ENCODE measurements at regions not wholly inside any gene's neighbourhood (a gene's known extent, or its start where the extent isn't known, plus 50 kb on each side); places are given as distances from the start of the nearest gene placed in this dataset.
"Not testable (repeated sequence)": the region's sequence is repeated elsewhere in the genome, so short reads cannot be mapped to it uniquely, and the experiment has no call there.

DNA sequence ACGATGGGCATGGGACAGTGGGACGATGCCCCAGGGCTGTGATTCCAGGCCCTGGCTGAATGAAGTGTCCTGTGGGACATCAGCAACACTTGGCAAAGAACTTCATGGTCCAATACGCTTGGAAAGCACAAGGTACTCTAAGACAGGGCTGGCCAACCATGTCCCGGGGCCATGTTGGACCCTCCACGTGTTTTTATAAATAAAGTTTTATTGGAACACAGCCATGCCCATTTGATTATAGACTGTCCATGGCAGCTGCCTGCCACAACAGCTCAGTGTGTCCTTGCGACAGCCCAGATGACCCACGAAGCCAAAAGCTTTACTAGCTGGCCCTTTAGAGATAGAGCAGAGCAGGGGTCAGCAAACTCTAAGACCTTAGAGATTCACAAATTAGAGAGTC lies 282.1 kb downstream of the C16orf95 start:
- no peak overlapping the region for H3K4me3 ChIP-seq (ENCODE audit: low read depth in 1 of 2, low read length in 1 of 2)
- no peaks in the 10 kb centered on the region for H3K4me1 ChIP-seq (ENCODE audit: control insufficient read depth in 1 of 2, insufficient read depth in 1 of 2, low read depth in 1 of 2, low read length in 1 of 2)
- no peaks in the 10 kb centered on the region for H3K36me3 ChIP-seq
- peaks cover 18% of the 10 kb centered on the region for H3K27me3 ChIP-seq
- TF ChIP-seq, protein P1, sequence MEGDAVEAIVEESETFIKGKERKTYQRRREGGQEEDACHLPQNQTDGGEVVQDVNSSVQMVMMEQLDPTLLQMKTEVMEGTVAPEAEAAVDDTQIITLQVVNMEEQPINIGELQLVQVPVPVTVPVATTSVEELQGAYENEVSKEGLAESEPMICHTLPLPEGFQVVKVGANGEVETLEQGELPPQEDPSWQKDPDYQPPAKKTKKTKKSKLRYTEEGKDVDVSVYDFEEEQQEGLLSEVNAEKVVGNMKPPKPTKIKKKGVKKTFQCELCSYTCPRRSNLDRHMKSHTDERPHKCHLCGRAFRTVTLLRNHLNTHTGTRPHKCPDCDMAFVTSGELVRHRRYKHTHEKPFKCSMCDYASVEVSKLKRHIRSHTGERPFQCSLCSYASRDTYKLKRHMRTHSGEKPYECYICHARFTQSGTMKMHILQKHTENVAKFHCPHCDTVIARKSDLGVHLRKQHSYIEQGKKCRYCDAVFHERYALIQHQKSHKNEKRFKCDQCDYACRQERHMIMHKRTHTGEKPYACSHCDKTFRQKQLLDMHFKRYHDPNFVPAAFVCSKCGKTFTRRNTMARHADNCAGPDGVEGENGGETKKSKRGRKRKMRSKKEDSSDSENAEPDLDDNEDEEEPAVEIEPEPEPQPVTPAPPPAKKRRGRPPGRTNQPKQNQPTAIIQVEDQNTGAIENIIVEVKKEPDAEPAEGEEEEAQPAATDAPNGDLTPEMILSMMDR (IDR thresholded peaks at IDR 0.05), result no peak
- H3K9me3 ChIP-seq, result no peaks in the 10 kb centered on the region
- no peak overlapping the region for H3K27ac ChIP-seq

DNA sequence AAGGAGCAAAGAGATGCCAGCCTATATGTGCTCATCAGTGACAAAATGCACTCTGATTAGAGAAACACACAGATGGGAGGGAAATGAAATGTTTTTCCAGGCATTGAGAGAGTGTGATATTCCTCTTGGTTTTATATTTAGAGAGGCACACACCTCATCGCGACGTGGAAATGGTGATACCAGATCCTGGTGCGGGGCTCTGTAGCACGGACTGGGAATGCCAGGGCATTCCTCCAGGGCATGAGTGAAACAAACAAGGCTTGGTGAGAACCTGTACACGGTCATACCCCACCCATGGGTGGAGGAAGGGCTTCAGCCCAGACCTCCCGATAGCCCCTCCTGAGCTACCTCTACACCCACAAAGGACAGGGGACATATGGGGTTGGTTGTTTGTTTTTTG lies 280.2 kb downstream of the C16orf95 start:
- H3K4me1 ChIP-seq (ENCODE audit: control insufficient read depth in 1 of 2, insufficient read depth in 1 of 2, low read depth in 1 of 2, low read length in 1 of 2), result no peaks in the 10 kb centered on the region
- H3K36me3 ChIP-seq, result no peaks in the 10 kb centered on the region
- peaks cover 18% of the 10 kb centered on the region for H3K27me3 ChIP-seq
- TF ChIP-seq, protein P1 (IDR thresholded peaks at IDR 0.05), result no peak
- no peak overlapping the region for H3K27ac ChIP-seq
- no peaks in the 10 kb centered on the region for H3K9me3 ChIP-seq
- H3K4me3 ChIP-seq (ENCODE audit: low read depth in 1 of 2, low read length in 1 of 2), result no peak overlapping the region

DNA sequence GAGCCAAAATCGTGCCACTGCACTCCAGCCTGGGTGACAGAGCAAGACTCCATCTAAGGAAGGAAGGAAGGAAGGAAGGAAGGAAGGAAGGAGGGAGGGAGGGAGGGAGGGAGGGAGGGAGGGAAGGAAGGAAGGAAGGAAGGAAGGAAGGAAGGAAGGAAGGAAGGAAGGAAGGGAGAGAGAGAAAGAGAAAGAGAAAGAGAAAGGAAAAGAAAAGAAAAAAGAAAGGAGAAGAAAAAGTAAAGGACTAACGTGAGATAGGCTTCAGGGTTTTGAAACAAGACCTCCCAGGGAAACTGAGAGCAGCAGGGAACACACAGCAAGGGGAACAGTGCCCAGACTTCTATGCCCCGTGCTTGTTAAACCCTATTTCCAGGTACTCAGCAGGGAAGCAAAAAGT lies 278.7 kb downstream of the C16orf95 start:
- Histone ChIP-seq H3K27me3 (peaks cover 20% of the 10 kb centered on the region), H3K4me1 (ENCODE audit: control insufficient read depth in 1 of 2, insufficient read depth in 1 of 2, low read depth in 1 of 2, low read length in 1 of 2) (peaks cover 0 to 14% of the 10 kb centered on the region in 2 experiments)
- H3K27ac ChIP-seq; H3K36me3 ChIP-seq; H3K9me3 ChIP-seq; H3K4me3 ChIP-seq (ENCODE audit: low read depth in 1 of 2, low read length in 1 of 2): not testable (repeated sequence)

DNA sequence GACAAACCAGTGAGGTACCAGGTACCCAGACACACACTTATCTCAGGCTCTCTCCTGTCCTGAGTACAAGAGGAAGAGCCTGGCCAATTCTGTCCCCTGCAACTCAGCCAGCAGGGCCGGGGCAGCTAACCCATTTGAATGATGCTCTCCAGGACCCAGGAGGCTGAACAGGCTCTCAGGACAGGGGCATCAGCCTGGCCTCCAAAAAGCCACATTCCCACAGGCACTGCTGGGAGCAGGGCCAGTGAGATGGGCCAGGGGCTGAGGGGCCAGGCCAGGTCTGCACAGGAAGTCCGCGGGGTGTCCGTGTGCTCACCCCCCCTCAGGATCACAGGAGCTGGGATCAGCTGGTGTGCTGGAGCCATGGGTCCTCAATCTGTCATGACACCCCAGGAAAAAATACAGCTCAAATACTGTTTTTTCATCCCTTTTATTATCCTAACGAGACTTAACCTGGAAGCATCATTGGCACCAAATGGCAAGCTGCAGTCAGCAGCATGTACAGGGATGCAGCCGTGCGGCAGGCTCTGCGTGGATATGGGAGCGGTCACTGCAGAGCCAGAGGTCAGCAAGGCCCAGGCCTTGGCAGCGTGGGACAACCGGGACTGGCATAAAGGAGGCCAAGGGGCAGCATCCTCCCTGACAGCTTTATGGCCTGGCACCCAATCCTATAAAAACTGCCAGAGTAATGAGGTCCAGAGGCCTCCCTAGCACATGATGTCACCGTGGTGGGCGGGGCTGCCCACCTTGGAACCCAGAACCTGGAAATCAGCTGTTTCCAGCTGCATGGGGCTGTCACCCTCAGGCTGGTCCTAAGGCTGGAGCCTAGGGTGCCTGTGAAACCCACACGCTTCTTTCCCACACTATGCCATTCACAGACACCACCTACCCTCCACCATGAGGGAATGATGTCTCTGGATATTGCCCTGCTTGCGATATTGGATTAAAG lies 276.7 kb downstream of the C16orf95 start:
- H3K9me3 ChIP-seq, result no peaks in the 10 kb centered on the region
- peaks cover 24% of the 10 kb centered on the region for H3K27me3 ChIP-seq
- H3K4me3 ChIP-seq (ENCODE audit: low read depth in 1 of 2, low read length in 1 of 2), result no peak overlapping the region
- H3K27ac ChIP-seq, result no peak overlapping the region
- H3K4me1 ChIP-seq (ENCODE audit: control insufficient read depth in 1 of 2, insufficient read depth in 1 of 2, low read depth in 1 of 2, low read length in 1 of 2), result peaks cover 0 to 16% of the 10 kb centered on the region in 2 experiments
- no peaks in the 10 kb centered on the region for H3K36me3 ChIP-seq
- TF ChIP-seq, protein P1 (IDR thresholded peaks at IDR 0.05), result no peak

DNA sequence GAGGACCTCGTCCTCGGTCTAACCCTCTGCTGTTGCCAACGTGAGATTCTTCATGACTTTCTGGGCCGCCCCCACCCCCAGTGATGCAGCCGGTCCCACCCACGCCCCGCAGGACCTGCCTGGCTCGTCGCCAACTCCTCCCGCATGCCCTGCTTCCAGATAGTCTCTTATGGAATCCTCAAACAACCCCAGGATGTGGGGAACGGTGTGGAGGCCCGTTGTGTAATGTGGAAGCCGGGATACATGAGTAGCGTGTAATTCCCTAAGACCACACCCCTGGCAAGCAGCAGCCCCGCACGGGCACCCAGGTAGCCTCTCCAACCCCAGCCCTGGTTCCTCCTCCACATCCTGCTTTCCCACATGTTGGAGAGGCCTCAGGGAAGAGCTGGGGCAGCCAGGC lies 275.9 kb downstream of the C16orf95 start:
- H3K4me1 ChIP-seq (ENCODE audit: control insufficient read depth in 1 of 2, insufficient read depth in 1 of 2, low read depth in 1 of 2, low read length in 1 of 2), result peaks cover 0 to 16% of the 10 kb centered on the region in 2 experiments
- peaks cover 24% of the 10 kb centered on the region for H3K27me3 ChIP-seq
- TF ChIP-seq, protein P1 (IDR thresholded peaks at IDR 0.05), result no peak
- H3K36me3 ChIP-seq, result no peaks in the 10 kb centered on the region
- no peaks in the 10 kb centered on the region for H3K9me3 ChIP-seq
- no peak overlapping the region for H3K4me3 ChIP-seq (ENCODE audit: low read depth in 1 of 2, low read length in 1 of 2)
- no peak overlapping the region for H3K27ac ChIP-seq

DNA sequence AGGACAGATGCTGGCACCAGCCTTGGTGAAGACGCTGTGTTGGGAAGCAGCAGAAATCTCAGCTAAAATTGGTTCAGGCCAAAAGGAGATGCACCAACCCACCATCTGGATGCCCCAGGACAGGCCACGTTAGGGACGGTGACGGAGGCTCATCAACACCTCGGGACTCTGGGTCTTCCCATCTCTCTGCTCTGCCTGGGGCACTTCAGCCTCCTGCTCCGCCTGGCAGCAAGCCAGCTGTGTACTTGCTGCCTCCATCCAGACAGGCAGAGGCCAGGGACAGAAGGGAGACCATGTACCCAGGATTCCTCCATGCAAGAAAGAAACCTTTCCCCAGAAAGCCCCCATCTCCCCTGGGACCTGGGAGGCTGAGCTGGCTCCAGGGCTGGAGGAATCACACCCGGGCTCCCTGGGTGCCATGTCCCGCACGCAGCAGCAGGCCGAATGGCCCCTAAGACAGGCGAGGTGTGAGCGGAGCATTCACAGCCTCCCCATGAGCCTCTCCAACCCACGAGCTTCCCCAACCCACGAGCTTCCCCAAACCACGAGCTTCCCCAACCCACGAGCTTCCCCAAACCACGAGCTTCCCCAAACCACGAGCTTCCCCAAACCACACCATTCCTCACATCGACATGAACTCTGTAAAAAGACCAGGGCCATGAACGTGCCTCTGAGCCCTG lies 274.5 kb downstream of the C16orf95 start:
- Histone ChIP-seq H3K36me3 (no peaks in the 10 kb centered on the region), H3K27me3 (peaks cover 23% of the 10 kb centered on the region), H3K9me3 (no peaks in the 10 kb centered on the region), H3K4me3 (ENCODE audit: low read depth in 1 of 2, low read length in 1 of 2) (no peak overlapping the region), H3K4me1 (ENCODE audit: control insufficient read depth in 1 of 2, insufficient read depth in 1 of 2, low read depth in 1 of 2, low read length in 1 of 2) (peaks cover 0 to 16% of the 10 kb centered on the region in 2 experiments), H3K27ac (no peak overlapping the region)
- TF ChIP-seq, protein P1 (IDR thresholded peaks at IDR 0.05), result no peak

All from neutrophil (primary cell).